ENCODE measurements at regions not wholly inside any gene's neighbourhood (a gene's known extent, or its start where the extent isn't known, plus 50 kb on each side); places are given as distances from the start of the nearest gene placed in this dataset.

- Histone ChIP-seq H3K79me2 (ENCODE audit: insufficient read depth, low read length) (no peaks in the 10 kb centered on the region), H3K4me1 (ENCODE audit: insufficient read depth, low read length, severe bottlenecking) (peaks cover 21% of the 10 kb centered on the region), H3K27me3 (ENCODE audit: insufficient read depth, low read length) (no peaks in the 10 kb centered on the region), H3K4me3 (ENCODE audit: low read depth, low read length, poor library complexity, severe bottlenecking) (no peak overlapping the region), H3K36me3 (ENCODE audit: insufficient read depth, low read length) (no peaks in the 10 kb centered on the region), H3K9ac (ENCODE audit: low read length) (no peak overlapping the region), H2AFZ (ENCODE audit: low read length) (peak overlapping the region; percentile 10), H3K9me2 (ENCODE audit: low read depth, low read length) (no peaks in the 10 kb centered on the region), H3K4me2 (ENCODE audit: low read length) (peak overlapping the region; percentile 30; the same call in 1 of the 2 replicates), H3F3A (ENCODE audit: insufficient read depth, low read length) (no peaks in the 10 kb centered on the region), H3K27ac (ENCODE audit: low read depth, low read length, poor library complexity, severe bottlenecking) (no peak overlapping the region), H3K9me3 (ENCODE audit: low read length) (no peaks in the 10 kb centered on the region), H4K20me1 (ENCODE audit: insufficient read depth, low read length) (no peaks in the 10 kb centered on the region)
- TF ChIP-seq, protein P1, sequence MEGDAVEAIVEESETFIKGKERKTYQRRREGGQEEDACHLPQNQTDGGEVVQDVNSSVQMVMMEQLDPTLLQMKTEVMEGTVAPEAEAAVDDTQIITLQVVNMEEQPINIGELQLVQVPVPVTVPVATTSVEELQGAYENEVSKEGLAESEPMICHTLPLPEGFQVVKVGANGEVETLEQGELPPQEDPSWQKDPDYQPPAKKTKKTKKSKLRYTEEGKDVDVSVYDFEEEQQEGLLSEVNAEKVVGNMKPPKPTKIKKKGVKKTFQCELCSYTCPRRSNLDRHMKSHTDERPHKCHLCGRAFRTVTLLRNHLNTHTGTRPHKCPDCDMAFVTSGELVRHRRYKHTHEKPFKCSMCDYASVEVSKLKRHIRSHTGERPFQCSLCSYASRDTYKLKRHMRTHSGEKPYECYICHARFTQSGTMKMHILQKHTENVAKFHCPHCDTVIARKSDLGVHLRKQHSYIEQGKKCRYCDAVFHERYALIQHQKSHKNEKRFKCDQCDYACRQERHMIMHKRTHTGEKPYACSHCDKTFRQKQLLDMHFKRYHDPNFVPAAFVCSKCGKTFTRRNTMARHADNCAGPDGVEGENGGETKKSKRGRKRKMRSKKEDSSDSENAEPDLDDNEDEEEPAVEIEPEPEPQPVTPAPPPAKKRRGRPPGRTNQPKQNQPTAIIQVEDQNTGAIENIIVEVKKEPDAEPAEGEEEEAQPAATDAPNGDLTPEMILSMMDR (IDR thresholded peaks at IDR 0.05; ENCODE audit: low read length), result no peak
- no peak for TF ChIP-seq EZH2 (IDR thresholded peaks at IDR 0.05; ENCODE audit: borderline replicate concordance, low read length)
Observed at GRCh38 chr6:7041511-7042026, 66.2 kb upstream of the RREB1 start.

DNA sequence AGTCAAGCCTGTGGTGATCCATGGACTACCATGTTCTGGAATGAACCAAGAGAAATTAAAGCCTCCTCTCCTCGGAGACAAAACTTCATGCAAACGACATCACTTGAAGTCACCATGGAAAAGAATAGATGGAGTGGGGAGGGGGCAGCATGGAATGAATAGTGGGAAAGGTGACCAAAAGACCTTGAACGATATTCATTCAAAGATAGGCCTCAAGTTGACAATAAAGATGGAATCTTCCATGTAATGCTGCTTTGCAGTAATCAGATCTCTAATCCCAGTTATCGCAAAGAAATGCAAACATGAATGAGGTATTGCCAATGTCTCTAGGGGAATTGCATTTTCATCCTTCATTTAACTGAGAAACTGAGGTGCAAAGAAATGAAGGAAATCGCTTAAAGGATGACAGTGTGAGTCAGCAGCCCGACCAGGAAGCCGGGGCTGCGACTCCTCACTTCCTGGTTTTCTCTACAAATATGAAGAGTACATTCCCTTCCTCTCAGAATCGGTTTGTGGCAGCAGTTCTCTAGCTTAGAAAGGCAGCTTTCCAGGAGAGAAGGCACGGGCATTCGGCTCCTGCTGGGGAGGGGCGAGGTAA lies 65.6 kb upstream of the RREB1 start:
- H3K9me3 ChIP-seq (ENCODE audit: low read length), result no peaks in the 10 kb centered on the region
- no peak overlapping the region for H3K27ac ChIP-seq (ENCODE audit: low read depth, low read length, poor library complexity, severe bottlenecking)
- peak overlapping the region; percentile 10 for H2AFZ ChIP-seq (ENCODE audit: low read length)
- H3K9ac ChIP-seq (ENCODE audit: low read length), result no peak overlapping the region
- no peaks in the 10 kb centered on the region for H3K79me2 ChIP-seq (ENCODE audit: insufficient read depth, low read length)
- peaks cover 25% of the 10 kb centered on the region for H3K4me1 ChIP-seq (ENCODE audit: insufficient read depth, low read length, severe bottlenecking)
- H4K20me1 ChIP-seq (ENCODE audit: insufficient read depth, low read length), result no peaks in the 10 kb centered on the region
- H3K4me3 ChIP-seq (ENCODE audit: low read depth, low read length, poor library complexity, severe bottlenecking), result no peak overlapping the region
- no peaks in the 10 kb centered on the region for H3K9me2 ChIP-seq (ENCODE audit: low read depth, low read length)
- no peak for TF ChIP-seq EZH2 (IDR thresholded peaks at IDR 0.05; ENCODE audit: borderline replicate concordance, low read length)
- TF ChIP-seq, protein P1 (IDR thresholded peaks at IDR 0.05; ENCODE audit: low read length), result no peak
- no peaks in the 10 kb centered on the region for H3K27me3 ChIP-seq (ENCODE audit: insufficient read depth, low read length)
- H3F3A ChIP-seq (ENCODE audit: insufficient read depth, low read length), result no peaks in the 10 kb centered on the region
- peak overlapping the region; percentile 30; the same call in 1 of the 2 replicates for H3K4me2 ChIP-seq (ENCODE audit: low read length)
- no peaks in the 10 kb centered on the region for H3K36me3 ChIP-seq (ENCODE audit: insufficient read depth, low read length)

GRCh38 chr6:7042654-7043545 lies 64.9 kb upstream of the RREB1 start:
- H2AFZ ChIP-seq (ENCODE audit: low read length), result no peak overlapping the region

More at GRCh38 chr6:7042654-7043545, 64.9 kb upstream of the RREB1 start:
- no peaks in the 10 kb centered on the region for H3K36me3 ChIP-seq (ENCODE audit: insufficient read depth, low read length)
- H3K27me3 ChIP-seq (ENCODE audit: insufficient read depth, low read length), result no peaks in the 10 kb centered on the region
- no peaks in the 10 kb centered on the region for H3K9me3 ChIP-seq (ENCODE audit: low read length)
- H3K27ac ChIP-seq (ENCODE audit: low read depth, low read length, poor library complexity, severe bottlenecking), result no peak overlapping the region
- TF ChIP-seq, protein P1 (IDR thresholded peaks at IDR 0.05; ENCODE audit: low read length), result no peak
- no peak for TF ChIP-seq EZH2 (IDR thresholded peaks at IDR 0.05; ENCODE audit: borderline replicate concordance, low read length)
- no peak overlapping the region for H3K9ac ChIP-seq (ENCODE audit: low read length)
- no peak overlapping the region for H3K4me3 ChIP-seq (ENCODE audit: low read depth, low read length, poor library complexity, severe bottlenecking)
- H3K79me2 ChIP-seq (ENCODE audit: insufficient read depth, low read length), result no peaks in the 10 kb centered on the region
- H3K4me2 ChIP-seq (ENCODE audit: low read length), result no peak overlapping the region
- H3K9me2 ChIP-seq (ENCODE audit: low read depth, low read length), result no peaks in the 10 kb centered on the region
- H4K20me1 ChIP-seq (ENCODE audit: insufficient read depth, low read length), result no peaks in the 10 kb centered on the region
- peaks cover 26% of the 10 kb centered on the region for H3K4me1 ChIP-seq (ENCODE audit: insufficient read depth, low read length, severe bottlenecking)
- no peaks in the 10 kb centered on the region for H3F3A ChIP-seq (ENCODE audit: insufficient read depth, low read length)
